HG02759 (cell line): ENCODE measurements at regions not wholly inside any gene's neighbourhood (a gene's known extent, or its start where the extent isn't known, plus 50 kb on each side); places are given as distances from the start of the nearest gene placed in this dataset.

ENCODE experiments used
- ATAC-seq: cut with Tn5 transposase; IDR thresholded peaks from one replicate; pipeline ENCODE4 v1.9.1; 2021; ENCODE audit warnings: mild to moderate bottlenecking, moderate library complexity; ENCODE audit not compliant: unreplicated experiment

DNA sequence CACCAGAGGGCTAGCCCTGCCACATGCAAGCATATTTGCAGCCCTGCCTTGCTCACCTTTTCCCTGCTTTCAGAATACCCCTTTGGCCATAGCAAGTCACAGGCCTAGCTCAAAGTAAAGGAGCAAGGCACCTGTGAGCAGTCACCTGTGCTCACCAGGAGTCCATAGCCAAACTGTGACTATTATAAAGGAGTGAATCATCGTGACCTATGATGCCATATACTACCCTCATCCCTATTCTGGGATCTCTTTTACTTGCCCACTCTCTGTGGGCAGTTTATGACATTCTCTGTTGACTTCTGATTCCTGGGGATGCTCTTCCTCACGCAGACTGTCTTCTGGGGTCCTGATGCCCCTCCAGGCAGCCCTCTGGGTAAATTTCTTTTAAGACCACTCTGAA is 200.5 kb upstream of the NLRP1 start:
- ATAC-seq: no peak

DNA sequence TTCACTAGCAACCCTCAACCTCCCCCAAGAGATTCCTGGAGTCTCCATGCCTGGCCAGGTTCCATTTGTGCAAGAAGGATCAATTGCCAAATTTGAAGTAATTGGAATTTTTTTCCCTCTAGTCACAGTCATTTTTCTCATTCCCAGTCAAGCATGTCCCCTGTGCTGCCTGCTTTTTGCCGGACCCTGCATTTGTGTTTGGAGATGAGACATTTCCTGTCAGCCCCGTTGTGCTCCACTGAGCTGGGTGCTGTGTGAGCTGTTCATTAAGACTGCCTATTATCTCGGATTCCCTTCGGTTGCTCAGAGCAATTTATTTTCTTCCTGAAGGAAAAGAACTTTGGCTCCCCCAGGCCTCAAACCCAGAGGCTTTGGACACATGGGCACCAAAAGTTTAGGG is 201.0 kb upstream of the NLRP1 start:
- ATAC-seq: no peak

DNA sequence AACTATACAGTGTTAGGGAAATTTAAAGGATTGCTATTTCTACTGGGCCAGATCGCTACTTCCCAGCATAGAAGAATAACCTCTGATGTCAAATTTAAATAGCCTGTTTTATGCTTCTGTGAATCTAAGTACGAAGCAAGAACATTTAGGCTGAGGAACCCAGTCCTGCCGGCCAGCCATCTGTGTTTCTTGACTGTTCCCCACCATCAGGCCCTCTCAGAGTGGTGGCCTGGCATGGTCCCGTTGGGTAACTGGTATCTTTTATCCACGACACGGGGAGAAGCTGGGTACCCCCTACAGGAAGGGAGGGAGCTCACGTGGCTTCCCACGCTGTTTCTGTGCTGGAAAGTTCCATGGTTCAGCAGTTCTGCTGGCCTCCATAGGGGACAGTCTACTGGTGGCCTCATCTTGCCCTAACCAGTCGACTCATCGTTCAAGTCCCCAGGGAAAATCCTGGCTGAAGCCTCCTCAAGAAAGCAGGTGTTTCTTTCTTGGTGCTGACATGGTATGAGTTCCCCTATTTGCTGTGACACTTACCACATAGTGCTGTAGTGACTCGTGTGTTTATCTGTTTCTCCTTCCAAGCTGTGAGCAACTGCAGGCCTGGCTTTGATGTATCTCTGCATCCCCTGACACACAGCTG is 201.7 kb upstream of the NLRP1 start:
- peak; percentile 73 for ATAC-seq

DNA sequence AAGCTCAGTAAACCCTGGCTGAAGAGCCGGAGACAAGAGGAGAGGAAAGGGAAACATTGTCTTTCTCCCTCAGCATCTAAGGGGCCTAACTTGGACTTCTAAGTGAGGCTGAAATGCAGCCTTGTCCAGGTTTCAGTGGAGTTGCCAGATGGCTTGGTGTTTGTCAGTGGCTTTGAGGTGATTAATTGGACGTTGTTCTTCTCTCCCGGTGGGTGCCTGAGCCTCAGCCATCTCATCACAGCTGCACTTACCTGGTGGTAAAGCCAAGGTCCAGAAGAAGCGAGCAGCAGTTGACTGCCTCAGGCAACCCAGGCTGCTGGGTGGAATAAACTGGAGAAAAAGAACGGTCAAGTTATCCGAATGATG is 202.2 kb upstream of the NLRP1 start:
- peak; percentile 13 for ATAC-seq

DNA sequence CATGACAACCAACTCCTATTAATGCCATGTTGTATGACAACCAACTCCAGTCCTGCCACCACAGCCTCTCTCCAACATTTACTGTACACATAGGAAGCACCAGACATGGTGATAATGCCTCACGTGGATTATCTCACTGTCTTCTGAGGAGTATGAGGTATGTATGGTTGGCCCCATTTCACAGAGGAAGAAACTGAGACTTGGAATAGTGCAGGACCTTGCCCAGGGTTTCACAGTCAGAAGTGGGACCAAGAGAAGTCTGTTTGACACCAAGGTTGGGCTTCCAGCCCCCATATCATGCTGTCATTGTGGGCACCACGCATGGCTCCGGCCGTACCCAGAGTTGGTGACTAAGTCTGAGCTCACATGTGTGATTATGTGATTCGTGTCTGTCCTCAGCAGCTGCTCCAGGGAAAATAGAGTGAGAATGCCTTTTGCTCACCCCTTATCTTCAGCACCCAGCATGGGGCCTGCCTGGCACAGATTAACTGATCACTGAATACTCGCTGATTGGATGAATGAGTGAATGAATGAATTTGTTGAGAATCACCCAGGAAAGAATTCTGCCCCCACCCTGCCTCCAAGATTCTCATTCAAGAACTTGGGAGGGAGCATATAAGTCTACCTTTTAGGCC is 204.1 kb upstream of the NLRP1 start:
- ATAC-seq: no peak

DNA sequence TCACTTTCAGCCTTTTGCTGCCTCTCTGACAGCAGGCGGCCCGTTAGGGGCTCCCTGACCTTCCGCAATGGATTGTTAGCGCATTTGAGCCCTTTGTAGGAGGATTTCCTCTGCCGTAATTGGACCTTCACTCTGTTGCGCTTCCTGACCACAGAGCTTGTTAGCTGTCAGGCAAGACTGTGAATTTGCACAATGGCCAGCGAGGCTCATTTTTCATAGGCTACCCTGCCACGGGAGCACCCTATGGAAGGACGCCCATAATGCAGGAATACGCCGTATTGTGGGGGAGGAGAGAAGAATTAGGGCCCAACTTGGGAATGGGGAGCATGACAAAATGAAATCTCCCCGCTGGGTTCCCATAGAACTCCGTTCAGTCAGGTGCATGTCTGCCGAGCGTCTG is 205.2 kb upstream of the NLRP1 start:
- no peak for ATAC-seq

DNA sequence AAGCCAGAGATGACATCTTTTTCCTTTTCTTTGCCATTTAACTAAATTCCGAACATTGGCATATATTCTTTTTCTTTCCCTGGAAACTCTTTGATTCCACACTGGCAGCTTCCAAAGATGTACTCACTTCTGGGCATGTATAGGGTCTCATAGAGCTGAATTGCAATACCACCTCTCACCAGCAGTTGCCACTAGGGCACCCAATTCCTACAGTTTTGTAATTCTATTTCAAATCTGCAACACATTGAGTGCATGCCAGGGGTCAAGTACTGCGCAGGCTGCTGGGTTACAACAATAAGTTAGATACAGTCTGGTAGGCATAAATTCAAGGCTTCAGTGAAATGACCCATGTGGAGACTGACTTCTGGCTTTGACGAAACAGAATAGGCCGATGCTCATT is 208.8 kb upstream of the NLRP1 start:
- ATAC-seq: no peak

DNA sequence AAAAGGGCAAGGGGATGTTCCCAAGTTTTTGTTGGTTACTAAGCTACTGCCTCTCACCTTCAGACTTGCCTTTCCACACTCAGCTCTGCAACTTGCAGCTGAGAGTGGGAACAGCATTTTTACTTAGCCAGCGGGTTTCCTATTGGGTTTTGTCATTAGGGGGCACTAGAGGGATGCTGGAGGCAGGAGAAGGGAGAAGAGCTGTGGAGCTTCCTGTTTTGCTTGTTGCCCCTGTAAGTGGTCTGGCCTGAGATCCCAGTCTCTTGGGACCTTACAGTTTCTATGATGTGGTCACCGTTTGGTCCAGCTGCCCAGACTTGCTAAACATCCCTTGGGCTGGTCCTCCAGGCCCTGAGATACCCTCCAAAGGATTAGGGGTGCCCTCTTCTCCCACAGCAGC is 209.6 kb upstream of the NLRP1 start:
- ATAC-seq: no peak

DNA sequence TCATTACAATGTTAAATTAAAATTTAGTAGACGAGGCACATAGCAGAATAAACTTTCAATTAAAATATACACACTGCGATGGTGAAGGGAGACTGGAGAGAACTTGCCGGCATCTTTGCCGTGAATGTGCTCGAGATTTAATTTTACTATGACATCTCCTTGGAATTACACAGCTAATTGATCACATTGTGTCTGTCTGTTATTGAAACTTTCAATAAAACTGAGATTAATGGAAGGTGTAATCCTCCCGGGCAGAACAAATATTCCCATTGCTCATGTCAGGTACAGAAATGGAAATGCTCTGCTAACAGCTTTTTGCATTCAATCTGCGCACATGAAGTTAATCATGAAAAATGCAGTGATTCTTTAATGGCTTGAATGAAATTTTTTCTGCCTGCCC is 210.1 kb upstream of the NLRP1 start:
- ATAC-seq: no peak

DNA sequence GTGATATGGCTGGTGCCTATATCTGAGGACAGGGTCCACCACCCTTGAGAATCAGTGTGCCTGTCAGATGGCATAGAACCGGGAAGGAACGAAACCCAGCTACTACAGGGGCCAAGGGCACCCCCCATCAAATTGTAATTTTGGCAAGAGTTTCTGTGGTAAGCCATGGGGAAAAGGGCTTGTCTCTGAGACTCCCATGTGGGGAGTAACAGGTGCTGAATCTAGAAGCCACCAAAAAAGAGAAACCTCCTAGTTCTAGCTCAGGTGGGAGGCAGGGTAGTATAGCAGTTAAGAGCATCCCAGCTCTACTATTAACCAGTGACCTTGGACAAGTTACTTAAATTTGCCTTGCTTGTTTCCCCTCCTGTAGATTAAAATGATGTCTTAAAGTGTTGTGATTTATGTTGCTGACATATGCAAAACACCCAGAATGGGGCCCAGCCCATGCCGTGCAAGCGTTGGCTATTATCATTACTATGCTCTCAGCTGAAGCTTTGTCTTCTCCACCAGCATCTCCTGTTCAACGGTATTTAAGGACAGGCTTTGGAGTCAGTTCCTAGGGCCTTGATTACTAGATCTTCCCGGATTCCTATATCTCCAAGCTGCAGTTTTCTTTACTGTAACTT is 210.7 kb upstream of the NLRP1 start:
- ATAC-seq: no peak

DNA sequence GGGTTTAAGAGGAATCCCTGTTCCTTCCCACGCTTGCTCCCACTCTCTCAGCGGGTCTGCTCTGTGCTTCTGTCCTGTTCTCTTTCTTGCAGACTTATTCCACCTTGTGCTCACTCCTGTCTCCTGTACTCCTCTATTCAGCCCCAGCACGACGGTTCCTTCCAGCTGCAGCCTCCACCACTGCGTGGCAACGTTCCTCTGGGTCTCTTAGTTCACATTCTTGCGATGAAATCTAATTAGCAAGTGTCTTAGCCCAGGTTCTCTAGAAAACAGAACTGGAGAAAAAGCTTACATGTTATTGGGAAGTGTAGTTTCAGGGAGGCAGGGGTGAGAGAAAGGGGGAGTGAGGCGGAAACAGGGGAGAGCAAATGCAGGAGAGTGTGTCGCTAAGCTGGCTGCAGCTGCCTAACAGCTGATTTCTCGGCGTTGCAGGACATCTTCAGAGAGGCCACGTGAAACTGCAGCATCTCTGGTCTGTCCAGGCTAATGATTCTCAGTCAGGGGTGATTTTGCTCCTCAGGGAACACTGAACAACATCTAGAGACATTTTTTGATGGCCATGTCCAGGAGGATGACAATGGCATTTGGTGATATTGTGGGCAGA is 213.2 kb upstream of the NLRP1 start:
- ATAC-seq: no peak

DNA sequence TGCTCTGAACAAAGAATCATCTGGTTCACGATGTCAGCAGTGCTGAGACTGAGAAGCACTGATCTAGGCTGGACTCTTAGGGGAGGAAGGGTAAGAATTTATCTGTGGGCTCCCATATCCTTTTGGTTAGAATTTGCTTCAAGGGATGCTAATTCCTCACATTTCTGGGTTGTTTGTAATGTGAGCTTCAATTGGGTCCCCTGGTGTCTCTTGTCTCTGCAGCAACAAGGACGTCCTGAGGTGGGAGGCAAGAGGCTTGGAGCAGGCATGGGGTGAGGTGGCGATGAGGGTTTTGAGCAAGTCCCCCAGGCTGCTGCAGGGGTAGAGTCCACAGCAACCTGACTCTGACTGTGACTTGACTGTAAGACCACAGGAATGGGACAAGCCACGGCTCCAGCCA is 213.8 kb upstream of the NLRP1 start:
- ATAC-seq: no peak

DNA sequence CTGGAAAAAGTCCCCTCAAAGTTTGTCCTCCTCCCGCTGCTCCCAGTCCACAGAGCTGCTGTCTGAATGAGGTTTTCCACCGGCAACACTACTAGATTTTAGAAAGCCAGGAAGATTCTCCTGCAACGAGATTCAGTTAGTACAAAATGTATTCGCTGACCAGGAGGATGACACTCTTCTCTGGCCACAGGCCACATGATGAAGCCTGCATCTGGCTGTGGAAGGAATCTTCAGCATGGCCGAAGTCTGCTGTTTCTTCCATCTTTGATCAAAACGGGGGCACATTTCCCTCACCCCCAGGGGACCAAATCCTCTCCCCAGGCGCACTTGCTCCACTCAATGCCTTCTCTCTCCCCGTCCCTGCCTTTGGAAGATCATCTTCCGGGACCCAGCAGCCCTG is 215.8 kb upstream of the NLRP1 start:
- no peak for ATAC-seq

DNA sequence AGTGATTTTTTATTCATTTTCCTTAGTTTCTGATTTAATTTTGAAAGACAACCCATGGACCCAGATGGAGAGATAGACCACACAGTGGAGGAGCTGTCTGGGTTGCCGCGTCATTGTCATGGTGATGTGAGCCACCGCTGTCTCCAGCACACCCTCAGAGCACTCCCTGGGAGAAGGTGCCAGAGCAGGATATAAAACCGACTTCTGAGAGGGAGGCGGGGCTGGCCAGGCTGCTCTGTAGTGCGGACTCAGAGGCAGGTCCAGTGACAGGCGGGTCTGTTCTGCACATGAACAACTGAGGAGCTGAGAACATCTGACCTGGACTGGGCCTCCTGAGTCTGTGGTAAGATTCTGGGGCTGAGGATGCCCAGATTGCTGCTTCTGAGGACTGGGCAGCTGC is 216.3 kb upstream of the NLRP1 start:
- no peak for ATAC-seq

DNA sequence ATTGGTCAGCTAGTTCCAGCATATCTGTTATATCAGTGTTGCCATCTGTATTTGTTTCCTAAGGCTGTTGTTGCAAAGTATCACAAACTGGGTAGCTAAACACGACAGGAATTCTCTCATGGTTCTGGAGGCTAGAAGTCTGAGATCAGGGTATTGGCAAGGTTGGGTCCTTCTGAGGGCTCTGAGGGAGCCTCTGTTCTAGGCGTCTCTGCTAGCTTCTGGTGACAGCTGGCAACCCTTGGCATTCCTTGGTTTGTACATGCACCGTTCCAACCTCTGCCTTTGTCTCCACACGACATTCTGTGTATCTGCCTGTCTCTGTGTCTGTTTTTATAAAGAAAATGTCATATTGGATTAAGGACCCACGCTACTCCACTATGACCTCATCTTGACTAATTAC is 219.9 kb upstream of the NLRP1 start:
- no peak for ATAC-seq

DNA sequence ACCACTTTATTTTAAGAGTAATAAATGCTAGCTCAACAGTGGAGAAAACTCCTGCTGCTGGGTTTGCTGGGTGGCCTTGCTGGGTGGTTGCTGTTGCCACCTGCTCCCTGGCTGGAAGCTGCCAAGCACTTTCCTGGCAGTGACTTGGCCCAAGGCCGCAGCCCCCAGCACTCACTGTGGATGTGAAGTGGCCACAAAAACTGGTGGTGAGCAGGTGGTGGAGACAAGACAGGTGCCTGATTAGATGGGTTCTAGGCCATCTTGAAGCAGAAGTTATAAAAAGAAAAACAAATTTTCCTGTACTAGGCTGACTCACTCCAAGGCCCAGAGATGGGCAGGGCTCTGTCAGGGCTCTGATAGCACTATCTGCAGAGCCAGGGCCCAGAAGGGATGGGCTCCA is 224.7 kb upstream of the NLRP1 start:
- no peak for ATAC-seq

DNA sequence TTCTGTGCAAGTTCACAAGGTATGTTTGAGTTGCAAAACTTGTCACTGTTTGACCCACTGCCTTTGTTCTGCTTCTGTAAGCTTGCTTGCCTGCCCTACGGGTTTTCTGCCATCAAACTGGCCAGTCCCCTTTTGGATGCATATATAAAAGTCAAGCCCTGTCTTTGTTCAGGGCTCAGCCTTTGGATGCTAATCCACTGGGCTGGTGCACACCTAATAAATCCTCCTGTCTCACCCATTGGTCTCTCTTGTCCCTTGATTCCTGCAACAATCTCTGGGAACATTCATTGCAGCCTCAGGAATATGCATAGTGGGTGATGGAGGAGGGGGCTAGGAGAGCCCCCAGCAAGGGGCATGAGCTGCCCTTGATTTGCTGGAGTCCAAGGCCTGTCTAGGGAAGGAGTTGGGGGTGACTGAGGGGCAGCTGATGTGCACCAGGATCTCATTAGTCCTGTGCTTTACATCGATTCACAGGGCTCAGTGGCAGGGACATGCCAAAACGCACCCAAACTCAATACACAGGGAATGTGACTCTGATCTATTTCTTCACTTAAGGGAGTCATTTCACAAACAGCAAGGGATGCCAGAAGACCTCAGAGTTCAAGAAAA is 225.4 kb upstream of the NLRP1 start:
- ATAC-seq: no peak

DNA sequence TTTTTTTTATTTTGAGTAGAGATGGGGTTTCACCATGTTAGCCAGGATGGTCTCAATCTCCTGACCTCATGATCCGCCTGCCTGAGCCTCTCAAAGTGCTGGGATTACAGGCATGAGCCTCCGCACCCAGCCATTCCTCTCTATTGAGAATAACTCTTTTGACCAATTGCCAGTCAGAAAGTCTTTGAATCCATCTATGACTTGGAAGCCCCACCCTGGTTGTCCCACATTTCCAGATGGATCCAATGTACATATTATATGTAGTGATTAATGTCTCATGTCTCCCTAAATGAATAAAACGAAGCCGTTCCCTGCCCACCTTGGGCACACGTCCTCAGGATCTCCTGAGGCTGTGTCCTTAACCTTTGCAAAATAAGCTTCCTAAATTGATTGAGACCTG is 228.3 kb upstream of the NLRP1 start:
- ATAC-seq: no peak

DNA sequence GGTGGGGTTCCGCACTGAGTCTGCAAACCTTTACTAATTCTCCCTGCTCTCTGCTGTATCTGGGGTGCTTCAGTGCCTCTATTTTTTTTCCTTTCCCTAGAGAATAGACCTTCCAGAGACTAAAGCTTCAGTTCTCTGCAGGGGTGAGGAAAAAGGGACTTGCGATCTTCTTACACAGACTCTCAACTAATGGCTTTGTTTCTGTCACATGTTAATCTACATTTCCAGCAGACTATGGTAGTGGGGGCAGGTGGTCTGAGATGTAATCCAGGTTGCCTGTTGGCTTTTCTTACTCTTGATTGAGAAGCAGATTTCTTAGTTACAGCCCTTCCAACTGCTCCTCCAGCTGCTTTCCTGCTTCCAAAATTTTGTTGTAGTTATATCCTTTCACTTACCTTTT is 229.0 kb upstream of the NLRP1 start:
- ATAC-seq: no peak

DNA sequence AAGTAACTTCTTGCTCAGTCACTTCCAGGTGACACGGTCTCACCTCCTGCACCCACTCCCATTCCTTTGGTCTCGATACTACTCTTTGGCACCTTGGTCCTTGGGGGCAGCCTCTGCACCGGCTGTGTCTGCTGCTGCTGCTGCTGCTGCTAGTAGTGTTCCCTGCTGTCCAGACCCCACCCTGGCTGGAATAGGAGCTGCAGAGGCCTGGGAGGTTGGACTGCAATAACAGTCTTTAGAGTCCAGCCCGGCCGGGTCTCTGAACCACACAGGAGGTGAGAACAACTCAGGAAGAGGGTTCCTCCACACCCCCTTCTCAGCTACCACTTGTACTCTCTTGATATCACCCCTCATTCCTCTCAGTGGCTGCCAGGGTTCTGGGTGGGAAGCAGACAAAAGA is 231.1 kb upstream of the NLRP1 start:
- ATAC-seq: no peak

DNA sequence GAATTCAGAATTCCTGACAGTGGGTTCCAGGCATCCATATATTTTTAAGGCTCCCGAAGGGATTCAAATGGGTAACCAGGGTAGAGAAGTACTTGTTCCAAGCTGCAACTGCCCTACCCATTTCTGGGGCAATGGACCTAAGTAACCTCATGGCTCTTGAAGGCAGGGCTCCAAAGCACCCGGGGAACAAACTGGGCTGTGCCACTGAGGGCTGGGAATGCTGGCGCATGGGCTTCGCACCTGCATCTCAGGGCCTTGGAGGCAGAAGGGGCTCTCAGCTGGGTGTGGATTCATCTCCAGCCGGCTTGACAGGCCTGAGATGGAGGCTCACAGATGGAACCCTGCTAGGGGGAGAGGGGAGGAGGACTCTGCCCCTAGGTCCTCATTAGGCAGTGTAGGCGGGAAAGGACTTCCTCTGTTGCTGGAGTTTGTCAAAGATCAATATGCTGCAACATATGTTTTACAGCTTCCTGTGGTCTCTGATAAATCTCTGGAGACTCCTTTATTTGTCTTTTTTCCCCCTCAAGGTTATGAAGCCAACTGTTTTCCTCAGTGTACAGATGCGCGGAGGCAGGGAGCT is 232.3 kb upstream of the NLRP1 start:
- no peak for ATAC-seq
